ENCODE measurements at regions not wholly inside any gene's neighbourhood (a gene's known extent, or its start where the extent isn't known, plus 50 kb on each side); places are given as distances from the start of the nearest gene placed in this dataset.
"Not testable (repeated sequence)": the region's sequence is repeated elsewhere in the genome, so short reads cannot be mapped to it uniquely, and the experiment has no call there.

DNA sequence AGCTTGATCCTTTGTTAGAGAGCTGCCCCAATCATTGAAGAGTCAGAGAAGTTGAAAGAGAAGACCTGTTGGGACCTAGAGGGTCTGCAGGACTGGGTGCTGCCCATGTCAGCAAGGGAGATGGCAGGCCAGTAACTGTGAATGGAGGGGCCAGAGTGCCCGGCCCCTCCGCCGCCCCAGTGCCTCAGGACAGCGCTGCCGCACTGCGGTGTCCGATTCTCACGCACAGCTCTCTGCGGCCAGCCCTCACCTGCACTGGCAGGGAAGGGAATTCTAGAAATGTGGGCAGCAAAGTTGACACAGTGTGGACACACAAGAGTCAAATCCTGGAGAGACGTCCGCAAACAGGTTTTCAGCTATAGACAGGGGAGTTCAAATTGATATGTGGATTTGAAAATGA is 373.5 kb downstream of the TCERG1L start:
- no CpG with 5 or more reads among the region's 11 CpGs for WGBS (ENCODE audit: extremely low coverage, insufficient read length, low lambda C conversion rate)
- H2BK12ac ChIP-seq (ENCODE audit: insufficient read length, low read depth, low read length) = no peak overlapping the region
- no peaks in the 10 kb centered on the region for H4K20me1 ChIP-seq (ENCODE audit: control insufficient read depth, insufficient read depth, insufficient read length)
- no peaks in the 10 kb centered on the region for H3K79me1 ChIP-seq (ENCODE audit: insufficient read depth, low read depth, low read length, poor library complexity, severe bottlenecking)
- no peak overlapping the region for H3K27ac ChIP-seq (ENCODE audit: insufficient read length, low read depth, low read length)
- no peak overlapping the region for H2AK5ac ChIP-seq (ENCODE audit: insufficient read length, low read length)
- no peak overlapping the region for H4K91ac ChIP-seq (ENCODE audit: insufficient read length, low read depth, low read length)
- no peak overlapping the region for H3K4me2 ChIP-seq (ENCODE audit: insufficient read depth, insufficient read length, low read length)
- no peaks in the 10 kb centered on the region for H3K9me3 ChIP-seq (ENCODE audit: control insufficient read depth, low read depth, low read length)
- Mint-ChIP-seq H3K9me3 (no peaks in the 10 kb centered on the region; a peak in 1 of 5 replicates), H3K4me1 (peaks cover 34% of the 10 kb centered on the region in 2 experiments), H3K27me3 (ENCODE audit: low read depth) (peaks cover 2% of the 10 kb centered on the region), H3K36me3 (ENCODE audit: insufficient read depth in 1 of 3, low read depth in 3 of 3) (peaks cover 0 to under 1% (median 0%) of the 10 kb centered on the region in 3 experiments; a peak in 2 of 7 replicates), H3K4me3 (no peak overlapping the region), H3K27ac (no peak overlapping the region)
- H3K56ac ChIP-seq (ENCODE audit: insufficient read length, low read depth, low read length) = no peak overlapping the region
- no peaks in the 10 kb centered on the region for H3K23me2 ChIP-seq (ENCODE audit: insufficient read length, low read depth, low read length, poor library complexity, severe bottlenecking)
- no peak overlapping the region for H2AFZ ChIP-seq (ENCODE audit: low read length)
- H3K4ac ChIP-seq (ENCODE audit: low read depth, low read length) = no peak overlapping the region
- TF ChIP-seq, protein P1, sequence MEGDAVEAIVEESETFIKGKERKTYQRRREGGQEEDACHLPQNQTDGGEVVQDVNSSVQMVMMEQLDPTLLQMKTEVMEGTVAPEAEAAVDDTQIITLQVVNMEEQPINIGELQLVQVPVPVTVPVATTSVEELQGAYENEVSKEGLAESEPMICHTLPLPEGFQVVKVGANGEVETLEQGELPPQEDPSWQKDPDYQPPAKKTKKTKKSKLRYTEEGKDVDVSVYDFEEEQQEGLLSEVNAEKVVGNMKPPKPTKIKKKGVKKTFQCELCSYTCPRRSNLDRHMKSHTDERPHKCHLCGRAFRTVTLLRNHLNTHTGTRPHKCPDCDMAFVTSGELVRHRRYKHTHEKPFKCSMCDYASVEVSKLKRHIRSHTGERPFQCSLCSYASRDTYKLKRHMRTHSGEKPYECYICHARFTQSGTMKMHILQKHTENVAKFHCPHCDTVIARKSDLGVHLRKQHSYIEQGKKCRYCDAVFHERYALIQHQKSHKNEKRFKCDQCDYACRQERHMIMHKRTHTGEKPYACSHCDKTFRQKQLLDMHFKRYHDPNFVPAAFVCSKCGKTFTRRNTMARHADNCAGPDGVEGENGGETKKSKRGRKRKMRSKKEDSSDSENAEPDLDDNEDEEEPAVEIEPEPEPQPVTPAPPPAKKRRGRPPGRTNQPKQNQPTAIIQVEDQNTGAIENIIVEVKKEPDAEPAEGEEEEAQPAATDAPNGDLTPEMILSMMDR (conservative IDR thresholded peaks at IDR 0.05) = no peak
- no peaks in the 10 kb centered on the region for H3K79me2 ChIP-seq (ENCODE audit: insufficient read depth, low read length)
- H2BK20ac ChIP-seq (ENCODE audit: low read depth, low read length, poor library complexity, severe bottlenecking) = no peak overlapping the region
- no peak overlapping the region for H4K5ac ChIP-seq (ENCODE audit: insufficient read length, low read depth, low read length)
- H3K4me1 ChIP-seq (ENCODE audit: insufficient read depth, low read length) = peaks cover 17% of the 10 kb centered on the region; the same call in 1 of the 2 replicates
- H3T11ph ChIP-seq (ENCODE audit: low read length) = no peak overlapping the region
- DNase-seq = no peak
- H3K14ac ChIP-seq (ENCODE audit: insufficient read depth, low read length) = no peak overlapping the region
- no peak overlapping the region for H3K23ac ChIP-seq (ENCODE audit: insufficient read length, low read depth, low read length)
- no peak overlapping the region for H2BK5ac ChIP-seq (ENCODE audit: insufficient read length, low read length)
- no peak overlapping the region for H3K9ac ChIP-seq (ENCODE audit: extremely low read depth, insufficient read length, low read length)
- H3K18ac ChIP-seq (ENCODE audit: insufficient read length, low read depth, low read length) = no peak overlapping the region
- H4K8ac ChIP-seq (replicated peaks; ENCODE audit: insufficient read length, low read depth, low read length) = no peak overlapping the region
- no peak overlapping the region for H2BK120ac ChIP-seq (ENCODE audit: low read depth, low read length, poor library complexity, severe bottlenecking)
- no peaks in the 10 kb centered on the region for H3K27me3 ChIP-seq (ENCODE audit: insufficient read depth, low read length)
- H2BK15ac ChIP-seq (ENCODE audit: low read depth, low read length) = no peak overlapping the region

DNA sequence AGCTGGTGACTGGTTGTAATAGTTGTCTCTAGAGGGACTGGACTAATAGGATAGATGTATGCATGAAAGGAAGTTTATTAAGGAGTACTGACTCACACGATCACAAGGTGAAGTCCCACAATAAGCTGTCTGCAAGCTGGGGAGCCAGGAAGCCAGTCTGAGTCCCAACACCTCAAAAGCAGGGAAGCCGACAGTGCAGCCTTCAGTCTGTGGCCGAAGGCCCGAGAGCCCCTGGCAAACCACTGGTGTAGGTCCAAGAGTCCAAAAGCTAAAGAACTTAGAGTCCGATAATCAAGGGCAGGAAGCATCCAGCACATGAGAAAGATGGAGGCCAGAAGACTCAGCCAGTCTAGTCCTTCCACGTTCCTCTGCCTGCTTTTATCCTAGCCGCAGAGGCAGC is 372.6 kb downstream of the TCERG1L start:
- not testable (repeated sequence) for H3K9me3 ChIP-seq (ENCODE audit: control insufficient read depth, low read depth, low read length); H3K27ac Mint-ChIP-seq; H3K4me3 Mint-ChIP-seq; H3K36me3 Mint-ChIP-seq (ENCODE audit: insufficient read depth in 1 of 3, low read depth in 3 of 3); H3K9me3 Mint-ChIP-seq; H3K79me1 ChIP-seq (ENCODE audit: insufficient read depth, low read depth, low read length, poor library complexity, severe bottlenecking); H3K9ac ChIP-seq (ENCODE audit: extremely low read depth, insufficient read length, low read length); H3K23ac ChIP-seq (ENCODE audit: insufficient read length, low read depth, low read length); H4K20me1 ChIP-seq (ENCODE audit: control insufficient read depth, insufficient read depth, insufficient read length); H3K4ac ChIP-seq (ENCODE audit: low read depth, low read length); H3K18ac ChIP-seq (ENCODE audit: insufficient read length, low read depth, low read length); H3T11ph ChIP-seq (ENCODE audit: low read length); H2BK15ac ChIP-seq (ENCODE audit: low read depth, low read length); H2BK5ac ChIP-seq (ENCODE audit: insufficient read length, low read length); H4K8ac ChIP-seq (replicated peaks; ENCODE audit: insufficient read length, low read depth, low read length); H3K79me2 ChIP-seq (ENCODE audit: insufficient read depth, low read length); H3K56ac ChIP-seq (ENCODE audit: insufficient read length, low read depth, low read length); H2AFZ ChIP-seq (ENCODE audit: low read length); H3K27ac ChIP-seq (ENCODE audit: insufficient read length, low read depth, low read length); DNase-seq; H2BK120ac ChIP-seq (ENCODE audit: low read depth, low read length, poor library complexity, severe bottlenecking); H3K27me3 Mint-ChIP-seq (ENCODE audit: low read depth); H3K27me3 ChIP-seq (ENCODE audit: insufficient read depth, low read length); H2BK20ac ChIP-seq (ENCODE audit: low read depth, low read length, poor library complexity, severe bottlenecking); H2AK5ac ChIP-seq (ENCODE audit: insufficient read length, low read length); H2BK12ac ChIP-seq (ENCODE audit: insufficient read length, low read depth, low read length); H4K91ac ChIP-seq (ENCODE audit: insufficient read length, low read depth, low read length); H4K5ac ChIP-seq (ENCODE audit: insufficient read length, low read depth, low read length); H3K23me2 ChIP-seq (ENCODE audit: insufficient read length, low read depth, low read length, poor library complexity, severe bottlenecking); H3K14ac ChIP-seq (ENCODE audit: insufficient read depth, low read length); H3K4me2 ChIP-seq (ENCODE audit: insufficient read depth, insufficient read length, low read length)
- H3K4me1 ChIP-seq (ENCODE audit: insufficient read depth, low read length) = peaks cover 17% of the 10 kb centered on the region; the same call in 1 of the 2 replicates
- H3K4me1 Mint-ChIP-seq = peaks cover 30 to 33% of the 10 kb centered on the region in 2 experiments
- WGBS (ENCODE audit: extremely low coverage, insufficient read length, low lambda C conversion rate) = no CpG with 5 or more reads among the region's 7 CpGs

Measured in H9 (cell line).